Gastroesophageal sphincter (tissue), 4 donors: ENCODE measurements at regions not wholly inside any gene's neighbourhood (a gene's known extent, or its start where the extent isn't known, plus 50 kb on each side); places are given as distances from the start of the nearest gene placed in this dataset.

ENCODE experiments used
- ATAC-seq: fragments of 150-250 bp; one replicate; pipeline ENCODE4 v1.9.1; 2016; ENCODE audit warnings: mild to moderate bottlenecking, moderate library complexity
- H3K27ac ChIP-seq, 4 donors: fragments of 200-600 bp; sonication (generic) in 3 of 4; 1 replicate in 3 of 4; 2 replicates in 1 of 4; pipeline ENCODE4 v1.5.1; 2016 to 2019
- H3K27me3 ChIP-seq: fragments of 200-600 bp; sonication (generic); one replicate; pipeline ENCODE4 v1.5.1; 2019
- H3K36me3 ChIP-seq, 2 donors: fragments of 200-600 bp; sonication (generic); one replicate each; pipeline ENCODE4 v1.5.1; 2019; ENCODE audit warnings: control low read depth in 1 of 2
- H3K4me1 ChIP-seq, 3 donors: fragments of 200-600 bp; sonication (generic); 1 replicate in 2 of 3; 2 replicates in 1 of 3; pipeline ENCODE4 v1.5.1; 2016 to 2019; ENCODE audit warnings: control low read depth in 2 of 3
- H3K4me3 ChIP-seq, 2 donors: fragments of 200-600 bp; sonication (generic); one replicate each; pipeline ENCODE4 v1.5.1; 2019; ENCODE audit warnings: mild to moderate bottlenecking in 1 of 2, moderate library complexity in 1 of 2
- H3K9me3 ChIP-seq, 3 donors: fragments of 200-600 bp; sonication (generic); one replicate each; pipeline ENCODE4 v1.5.1; 2017 to 2019; ENCODE audit warnings: control low read depth in 2 of 3
- EP300 ChIP-seq: sonication (generic); formaldehyde crosslinking; IDR thresholded peaks from one replicate; pipeline ENCODE4 v1.6.1; 2017; ENCODE audit warnings: antibody characterized with exemption, mild to moderate bottlenecking
- POLR2A ChIP-seq, 2 donors: fragments of 450-650 bp; IDR thresholded peaks; one replicate each; pipeline ENCODE4 v1.6.1; 2017; ENCODE audit warnings: antibody characterized with exemption in 2 of 2, mild to moderate bottlenecking in 2 of 2, moderate library complexity in 1 of 2
- POLR2AphosphoS5 ChIP-seq: sonication (generic); formaldehyde crosslinking; IDR thresholded peaks from one replicate; pipeline ENCODE4 v1.6.1; 2017; ENCODE audit warnings: antibody characterized with exemption
- WGBS, 2 donors: methylation state at CpG; one replicate each; pipeline ENCODE4 v1.1.5; 2018; ENCODE audit warnings: low coverage in 1 of 2; 5-methylcytosine and 5-hydroxymethylcytosine counted together
- TF ChIP-seq, protein P1 (sequence below), 4 experiments: fragments of 200-600 bp in 2 of 4; fragments of 450-650 bp in 2 of 4; sonication (generic) in 1 of 4; IDR thresholded peaks; one replicate each; pipeline ENCODE4 v1.5.1; 2017 to 2019; ENCODE audit warnings: antibody characterized with exemption in 4 of 4, mild to moderate bottlenecking in 2 of 4, moderate library complexity in 2 of 4

DNA sequence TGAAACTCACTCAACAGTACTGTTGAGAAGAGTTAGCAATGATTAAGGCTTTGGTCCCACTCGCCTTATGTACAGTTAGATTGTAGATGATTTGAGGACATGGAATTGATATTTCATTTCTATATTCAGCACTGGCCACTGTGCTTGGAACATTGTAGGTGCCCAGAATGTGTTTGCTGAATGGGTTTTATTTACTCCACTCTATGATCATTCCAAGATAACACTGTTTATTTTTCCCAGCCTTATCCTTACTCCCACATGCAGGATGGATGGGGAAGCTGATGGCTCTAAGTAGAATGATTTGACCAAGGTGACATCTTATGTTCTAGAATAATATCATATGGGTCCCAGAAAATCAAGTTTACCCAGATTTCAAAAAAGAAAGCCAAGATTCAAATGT is 124.6 kb upstream of the RXFP2 start:
- H3K9me3 ChIP-seq: peaks cover 0 to 15% (median 0%) of the 10 kb centered on the region in 3 donors
- TF ChIP-seq POLR2AphosphoS5 (no peak), EP300 (no peak), POLR2A (IDR thresholded peaks at IDR 0.05) (no peak)
- TF ChIP-seq, protein P1, sequence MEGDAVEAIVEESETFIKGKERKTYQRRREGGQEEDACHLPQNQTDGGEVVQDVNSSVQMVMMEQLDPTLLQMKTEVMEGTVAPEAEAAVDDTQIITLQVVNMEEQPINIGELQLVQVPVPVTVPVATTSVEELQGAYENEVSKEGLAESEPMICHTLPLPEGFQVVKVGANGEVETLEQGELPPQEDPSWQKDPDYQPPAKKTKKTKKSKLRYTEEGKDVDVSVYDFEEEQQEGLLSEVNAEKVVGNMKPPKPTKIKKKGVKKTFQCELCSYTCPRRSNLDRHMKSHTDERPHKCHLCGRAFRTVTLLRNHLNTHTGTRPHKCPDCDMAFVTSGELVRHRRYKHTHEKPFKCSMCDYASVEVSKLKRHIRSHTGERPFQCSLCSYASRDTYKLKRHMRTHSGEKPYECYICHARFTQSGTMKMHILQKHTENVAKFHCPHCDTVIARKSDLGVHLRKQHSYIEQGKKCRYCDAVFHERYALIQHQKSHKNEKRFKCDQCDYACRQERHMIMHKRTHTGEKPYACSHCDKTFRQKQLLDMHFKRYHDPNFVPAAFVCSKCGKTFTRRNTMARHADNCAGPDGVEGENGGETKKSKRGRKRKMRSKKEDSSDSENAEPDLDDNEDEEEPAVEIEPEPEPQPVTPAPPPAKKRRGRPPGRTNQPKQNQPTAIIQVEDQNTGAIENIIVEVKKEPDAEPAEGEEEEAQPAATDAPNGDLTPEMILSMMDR (IDR thresholded peaks at IDR 0.05): no peak
- 80 to 86% methylated on average over 1 of the region's 1 CpG for WGBS, 2 donors
- no peaks in the 10 kb centered on the region for H3K36me3 ChIP-seq
- H3K27me3 ChIP-seq: no peaks in the 10 kb centered on the region
- H3K4me1 ChIP-seq: no peaks in the 10 kb centered on the region
- no peak for ATAC-seq
- no peak overlapping the region for H3K27ac ChIP-seq
- H3K4me3 ChIP-seq: no peak overlapping the region

DNA sequence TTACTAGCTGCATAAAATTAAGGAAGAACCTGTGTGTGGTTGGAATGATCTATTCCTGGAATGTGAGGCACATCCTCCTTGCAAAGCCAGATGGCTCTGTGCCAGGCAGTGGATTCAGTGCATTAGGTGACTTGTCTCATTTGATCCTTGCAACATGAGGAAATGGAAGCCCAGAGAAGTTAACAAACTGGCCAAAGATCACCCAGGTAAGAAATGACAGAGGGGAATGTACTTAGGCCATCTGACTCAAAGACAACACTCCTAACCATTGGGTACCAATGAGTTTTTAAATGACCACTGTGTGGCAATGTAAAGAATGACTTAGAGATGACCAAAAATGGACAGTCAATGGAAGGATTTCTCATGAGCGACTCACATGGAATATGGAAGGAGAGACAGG is 114.2 kb upstream of the RXFP2 start:
- WGBS, 2 donors: 63 to 100% methylated on average over 1 of the region's 1 CpG
- no peaks in the 10 kb centered on the region for H3K27me3 ChIP-seq
- H3K27ac ChIP-seq: no peak overlapping the region
- H3K4me1 ChIP-seq: no peaks in the 10 kb centered on the region
- TF ChIP-seq EP300 (no peak), POLR2A (IDR thresholded peaks at IDR 0.05) (no peak), POLR2AphosphoS5 (no peak)
- TF ChIP-seq, protein P1 (IDR thresholded peaks at IDR 0.05): no peak
- H3K4me3 ChIP-seq: no peak overlapping the region
- no peaks in the 10 kb centered on the region for H3K9me3 ChIP-seq
- ATAC-seq: no peak
- no peaks in the 10 kb centered on the region for H3K36me3 ChIP-seq

DNA sequence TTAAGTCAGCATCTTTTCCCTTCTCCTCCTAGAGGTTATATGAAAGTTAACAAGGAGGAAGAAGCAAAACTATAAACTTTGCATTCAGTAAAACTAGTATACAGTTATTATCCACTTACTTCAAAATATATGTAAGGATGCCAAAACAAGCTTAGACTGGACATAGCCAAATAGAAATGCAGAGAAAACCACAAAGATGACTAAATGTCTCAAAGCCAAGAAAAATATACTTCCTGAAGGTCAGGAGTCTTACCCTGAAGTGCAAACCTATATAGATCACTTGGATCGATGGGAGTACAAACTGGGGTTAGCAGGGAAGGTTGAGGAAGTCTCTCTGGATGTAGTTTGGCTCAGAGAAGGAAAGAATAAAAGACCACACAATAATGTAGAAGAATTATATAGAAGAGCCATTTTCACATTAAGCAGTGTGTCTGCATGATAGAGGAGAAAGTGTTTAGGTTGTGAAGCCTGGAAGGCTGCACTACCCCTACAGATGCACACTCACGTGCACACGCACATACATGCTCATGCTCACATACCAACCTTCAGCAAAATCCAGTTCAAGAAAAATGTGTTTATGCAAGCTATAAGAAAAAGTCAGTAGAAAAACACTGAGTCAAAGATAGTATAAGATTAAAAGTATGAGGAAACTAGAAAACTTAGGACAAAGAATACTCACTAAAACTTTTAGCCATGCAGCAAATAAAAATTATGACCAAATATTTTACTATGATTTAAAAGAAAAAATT is 112.1 kb upstream of the RXFP2 start:
- H3K4me1 ChIP-seq: no peaks in the 10 kb centered on the region
- no peak overlapping the region for H3K27ac ChIP-seq
- no peaks in the 10 kb centered on the region for H3K36me3 ChIP-seq
- no peak for ATAC-seq
- WGBS, 2 donors: 89 to 91% methylated on average over 1 to 3 of the region's 3 CpGs
- no peak for TF ChIP-seq POLR2A (IDR thresholded peaks at IDR 0.05)
- no peak for TF ChIP-seq POLR2AphosphoS5
- TF ChIP-seq, protein P1 (IDR thresholded peaks at IDR 0.05): no peak
- no peak for TF ChIP-seq EP300
- no peaks in the 10 kb centered on the region for H3K9me3 ChIP-seq
- no peaks in the 10 kb centered on the region for H3K27me3 ChIP-seq
- no peak overlapping the region for H3K4me3 ChIP-seq

DNA sequence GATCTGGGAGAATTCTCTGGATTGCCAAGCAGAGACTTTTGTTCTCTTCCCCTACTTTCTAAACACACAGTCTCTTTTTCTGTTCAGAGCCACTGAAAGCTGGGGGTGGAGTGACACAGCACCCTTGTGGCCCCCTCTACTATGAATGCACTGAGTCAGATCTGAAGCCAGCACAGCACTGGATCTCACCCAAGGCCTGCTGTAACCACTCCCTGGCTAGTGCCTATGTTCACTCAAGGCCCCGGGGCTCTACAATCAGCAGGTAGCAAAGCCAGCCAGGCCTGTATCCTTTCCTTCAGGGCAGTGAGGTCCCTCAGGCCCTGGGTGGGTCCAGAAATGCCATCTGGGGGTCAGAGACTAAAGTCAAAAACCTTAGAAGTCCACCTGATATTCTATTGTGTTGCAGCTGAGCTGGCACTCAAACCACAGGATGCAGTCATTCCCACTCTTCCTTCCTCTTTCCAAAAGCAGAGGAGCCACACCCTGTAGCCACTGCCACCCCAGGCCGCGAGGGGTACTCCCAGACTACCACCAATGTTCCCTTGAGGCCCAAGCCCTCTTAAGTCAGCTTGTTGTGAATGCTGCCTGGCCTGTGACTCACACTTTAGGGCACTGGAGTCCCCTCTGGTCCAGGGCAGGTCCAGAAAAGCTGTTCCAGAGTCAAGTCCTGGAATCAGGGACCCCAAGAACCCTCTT is 110.1 kb upstream of the RXFP2 start:
- Histone ChIP-seq H3K9me3 (peaks cover 0 to 5% (median 0%) of the 10 kb centered on the region in 3 donors), H3K27me3 (no peaks in the 10 kb centered on the region), H3K4me1 (no peaks in the 10 kb centered on the region), H3K36me3 (no peaks in the 10 kb centered on the region), H3K27ac (no peak overlapping the region), H3K4me3 (no peak overlapping the region)
- no peak for ATAC-seq
- 67% methylated on average over 1 of the region's 3 CpGs; no CpG with 5 or more reads in 1 of the 2 donors for WGBS, 2 donors
- TF ChIP-seq POLR2A (IDR thresholded peaks at IDR 0.05) (no peak), EP300 (no peak), POLR2AphosphoS5 (no peak)
- TF ChIP-seq, protein P1 (IDR thresholded peaks at IDR 0.05): no peak

DNA sequence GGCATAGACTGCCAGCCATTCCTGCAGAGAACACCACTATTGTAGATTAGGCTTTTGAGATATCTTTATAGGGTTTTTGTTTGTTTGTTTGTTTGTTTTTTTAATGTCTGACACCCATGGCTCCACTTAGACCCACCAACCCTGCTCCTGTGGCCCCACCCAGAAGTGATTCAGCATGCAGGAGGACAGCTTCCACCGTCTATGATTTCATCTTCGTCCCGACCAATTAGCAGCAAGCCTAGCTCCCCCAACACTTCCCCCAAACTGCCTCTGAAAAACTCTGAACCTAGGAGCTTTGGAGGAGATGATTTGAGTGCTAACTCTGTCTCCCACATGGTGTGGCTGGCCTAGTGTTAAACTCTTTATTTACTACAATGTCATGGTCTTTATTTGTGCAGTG is 108.3 kb upstream of the RXFP2 start:
- peaks cover 0 to 5% (median 0%) of the 10 kb centered on the region in 3 donors for H3K9me3 ChIP-seq
- no peaks in the 10 kb centered on the region for H3K27me3 ChIP-seq
- WGBS, 2 donors: 27 to 45% methylated on average over 2 to 3 of the region's 3 CpGs
- no peak for ATAC-seq
- TF ChIP-seq EP300 (no peak), POLR2AphosphoS5 (no peak), POLR2A (IDR thresholded peaks at IDR 0.05) (no peak)
- TF ChIP-seq, protein P1 (IDR thresholded peaks at IDR 0.05): no peak
- no peak overlapping the region for H3K4me3 ChIP-seq
- H3K36me3 ChIP-seq: no peaks in the 10 kb centered on the region
- no peaks in the 10 kb centered on the region for H3K4me1 ChIP-seq
- no peak overlapping the region for H3K27ac ChIP-seq
